H1 (cell line): ENCODE measurements at regions not wholly inside any gene's neighbourhood (a gene's known extent, or its start where the extent isn't known, plus 50 kb on each side); places are given as distances from the start of the nearest gene placed in this dataset.

Experiments used
- CTCF ChIA-PET: fragments of 300-600 bp; sonication (Branson Sonifier 250); formaldehyde crosslinking; loops from one replicate; lab custom pipeline; 2021; ENCODE audit not compliant: partially characterized antibody; lab: Charles Lee
- POLR2A ChIA-PET: fragments of 300-600 bp; sonication (Branson Sonifier 250); formaldehyde crosslinking; loops from one replicate; lab custom pipeline; 2021; ENCODE audit warnings: inconsistent platforms; ENCODE audit not compliant: partially characterized antibody; lab: Charles Lee
- DNase-seq, 2 experiments: peaks; one replicate each; pipeline versions ENCODE4 v3.0.0 to v3.0.0-alpha.2; 2010 to 2022; ENCODE audit warnings: low spot score in 2 of 2, low read depth in 1 of 2, mixed read lengths in 1 of 2
- FAIRE-seq: peaks from 2 replicates; lab custom pipeline; 2011; peaks lifted over from hg19 to GRCh38; lab: Jason Lieb, UNC
- H2AFZ ChIP-seq: 2 replicates; pipeline ENCODE4 v1.8.1; 2012; ENCODE audit warnings: low read length, inconsistent platforms
- H2AK5ac ChIP-seq: 2 replicates; pipeline ENCODE4 v1.6.1; 2013; ENCODE audit warnings: low read depth, low read length
- H2BK120ac ChIP-seq: replicated peaks from 2 replicates; pipeline ENCODE3; 2013; ENCODE audit warnings: low read depth, low read length, inconsistent platforms
- H2BK12ac ChIP-seq: 2 replicates; pipeline ENCODE4 v1.6.1; 2013; ENCODE audit warnings: low read depth, low read length
- H2BK15ac ChIP-seq: 2 replicates; pipeline ENCODE4 v1.6.1; 2013; ENCODE audit warnings: low read length
- H2BK20ac ChIP-seq: 2 replicates; pipeline ENCODE4 v1.6.1; 2013; ENCODE audit warnings: low read length
- H2BK5ac ChIP-seq: 2 replicates; pipeline ENCODE4 v1.6.1; 2013; ENCODE audit warnings: low read depth, low read length
- H3K14ac ChIP-seq: 2 replicates; pipeline ENCODE4 v1.6.1; 2013; ENCODE audit warnings: inconsistent platforms; ENCODE audit not compliant: insufficient read length
- H3K18ac ChIP-seq: 2 replicates; pipeline ENCODE4 v1.6.1; 2013; ENCODE audit warnings: low read length; ENCODE audit errors: extremely low read depth
- H3K23ac ChIP-seq: 2 replicates; pipeline ENCODE4 v1.6.1; 2013; ENCODE audit warnings: inconsistent platforms; ENCODE audit not compliant: insufficient read length
- H3K23me2 ChIP-seq: 2 replicates; pipeline ENCODE4 v1.6.1; 2013; ENCODE audit warnings: low read depth, low read length
- H3K27ac ChIP-seq: 2 replicates; pipeline ENCODE4 v1.6.1; 2011; ENCODE audit warnings: low read depth, low read length, inconsistent platforms
- H3K27me3 ChIP-seq, 4 experiments: replicated peaks in 1 of 4; 1 replicate in 1 of 4; 2 replicates in 3 of 4; pipeline versions ENCODE4 v1.6.1 to v1.8.1; 2011 to 2013; ENCODE audit warnings: low read length in 3 of 4, mild to moderate bottlenecking in 3 of 4, inconsistent platforms in 2 of 4, mixed read lengths in 2 of 4, moderate library complexity in 1 of 4; ENCODE audit not compliant: control insufficient read depth in 3 of 4, insufficient read depth in 3 of 4; ENCODE audit errors: extremely low read depth in 1 of 4
- H3K36me3 ChIP-seq, 4 experiments: 2 replicates each; pipeline versions ENCODE4 v1.6.1 to v1.8.1; 2011 to 2013; ENCODE audit warnings: mild to moderate bottlenecking in 4 of 4, low read length in 3 of 4, moderate library complexity in 2 of 4, control low read depth in 1 of 4, inconsistent platforms in 1 of 4; ENCODE audit not compliant: insufficient read depth in 4 of 4, control insufficient read depth in 2 of 4
- H3K4ac ChIP-seq: replicated peaks from 2 replicates; pipeline ENCODE3; 2013; ENCODE audit warnings: low read length, low read depth, mixed read lengths, inconsistent platforms; ENCODE audit not compliant: insufficient read length
- H3K4me1 ChIP-seq, 4 experiments: replicated peaks in 1 of 4; 1 replicate in 1 of 4; 2 replicates in 3 of 4; pipeline versions ENCODE4 v1.6.1 to v1.8.1; 2011 to 2013; ENCODE audit warnings: low read length in 3 of 4, inconsistent platforms in 2 of 4, mixed read lengths in 1 of 4; ENCODE audit not compliant: insufficient read depth in 4 of 4, control insufficient read depth in 3 of 4
- H3K4me2 ChIP-seq, 2 experiments: 2 replicates each; pipeline versions ENCODE4 v1.6.1 to v1.8.1; 2011 to 2013; ENCODE audit warnings: low read depth in 2 of 2, low read length in 2 of 2, control low read depth in 1 of 2, inconsistent platforms in 1 of 2, mild to moderate bottlenecking in 1 of 2; ENCODE audit not compliant: insufficient read depth in 1 of 2
- H3K4me3 ChIP-seq, 4 experiments: fragments of 200-600, 300-600 bp in 1 of 4; sonication (generic), shearing (Covaris generic), sonication (Bioruptor Twin) in 1 of 4; 2 replicates each; pipeline versions ENCODE4 v1.5.1 to v1.8.1; 2011 to 2016; ENCODE audit warnings: low read length in 4 of 4, low read depth in 3 of 4, control low read depth in 2 of 4, inconsistent platforms in 2 of 4, mild to moderate bottlenecking in 2 of 4, mixed read lengths in 1 of 4, moderate library complexity in 1 of 4; ENCODE audit not compliant: insufficient read depth in 2 of 4; ENCODE audit errors: extremely low read depth in 1 of 4
- H3K56ac ChIP-seq: replicated peaks from 2 replicates; pipeline ENCODE3; 2013; ENCODE audit warnings: low read depth, mild to moderate bottlenecking, mixed read lengths, low read length, inconsistent platforms; ENCODE audit not compliant: insufficient read length
- H3K79me1 ChIP-seq: 2 replicates; pipeline ENCODE4 v1.6.1; 2013; ENCODE audit warnings: low read depth, low read length, control low read depth
- H3K79me2 ChIP-seq, 2 experiments: 2 replicates each; pipeline versions ENCODE4 v1.6.1 to v1.8.1; 2012 to 2013; ENCODE audit warnings: low read length in 2 of 2, mild to moderate bottlenecking in 2 of 2, inconsistent platforms in 1 of 2; ENCODE audit not compliant: insufficient read depth in 2 of 2, control insufficient read depth in 1 of 2
- H3K9ac ChIP-seq, 4 experiments: replicated peaks in 1 of 4; 1 replicate in 1 of 4; 2 replicates in 3 of 4; pipeline versions ENCODE4 v1.6.1 to v1.8.1; 2011 to 2013; ENCODE audit warnings: low read depth in 3 of 4, low read length in 3 of 4, control low read depth in 2 of 4, mild to moderate bottlenecking in 2 of 4, moderate library complexity in 2 of 4, inconsistent platforms in 1 of 4; ENCODE audit errors: extremely low read depth in 1 of 4
- H3K9me3 ChIP-seq, 2 experiments: 2 replicates each; pipeline versions ENCODE4 v1.6.1 to v1.8.1; 2012 to 2013; ENCODE audit warnings: mild to moderate bottlenecking in 2 of 2, moderate library complexity in 2 of 2, control low read depth in 1 of 2, inconsistent platforms in 1 of 2, low read depth in 1 of 2, low read length in 1 of 2, mixed read lengths in 1 of 2; ENCODE audit not compliant: insufficient read depth in 2 of 2
- H4K20me1 ChIP-seq, 2 experiments: replicated peaks in 1 of 2; 2 replicates each; pipeline versions ENCODE3 to v1.8.1; 2011 to 2013; ENCODE audit warnings: inconsistent platforms in 2 of 2, low read length in 2 of 2, mild to moderate bottlenecking in 1 of 2; ENCODE audit not compliant: insufficient read depth in 2 of 2, control insufficient read depth in 1 of 2
- H4K5ac ChIP-seq: 2 replicates; pipeline ENCODE4 v1.6.1; 2013; ENCODE audit warnings: low read length, low read depth, mixed read lengths, inconsistent platforms; ENCODE audit not compliant: insufficient read length
- H4K8ac ChIP-seq: 2 replicates; pipeline ENCODE4 v1.8.0; 2013; ENCODE audit warnings: mild to moderate bottlenecking, moderate library complexity, low read length, inconsistent platforms; ENCODE audit not compliant: insufficient read depth; ENCODE audit errors: extremely low read depth
- H4K91ac ChIP-seq: replicated peaks from 2 replicates; pipeline ENCODE3; 2013; ENCODE audit warnings: low read length, mixed read lengths, inconsistent platforms; ENCODE audit not compliant: insufficient read length
- ASH2L ChIP-seq: fragments of 200-600, 300-600 bp; sonication (generic); IDR thresholded peaks from one replicate; pipeline ENCODE4 v1.7.1; 2017; ENCODE audit warnings: low read length
- CBX5 ChIP-seq: fragments of 300-800, 300-1000 bp; sonication (generic); IDR thresholded peaks from 2 replicates; pipeline ENCODE4 v1.7.1; 2016; ENCODE audit warnings: antibody characterized with exemption, low read length, low read depth
- CBX8 ChIP-seq: fragments of 300-800, 300-1000 bp; sonication (generic); IDR thresholded peaks from 2 replicates; pipeline ENCODE4 v1.7.1; 2016; ENCODE audit warnings: low read depth, low read length, borderline replicate concordance
- EP300 ChIP-seq, 2 experiments: IDR thresholded peaks; 1 replicate in 1 of 2; 2 replicates in 1 of 2; pipeline ENCODE4 v1.6.1; 2011 to 2012; ENCODE audit warnings: low read depth in 2 of 2, low read length in 2 of 2, mild to moderate bottlenecking in 2 of 2, borderline replicate concordance in 1 of 2, inconsistent platforms in 1 of 2, moderate library complexity in 1 of 2
- KDM1A ChIP-seq: fragments of 200-600, 300-600 bp; sonication (generic); IDR thresholded peaks from 2 replicates; pipeline ENCODE4 v1.7.1; 2016; ENCODE audit warnings: mild to moderate bottlenecking, low read length, borderline replicate concordance
- NRF1 ChIP-seq: IDR thresholded peaks from 2 replicates; pipeline ENCODE4 v1.6.1; 2011; ENCODE audit warnings: mild to moderate bottlenecking, low read depth, low read length, improper control_type of control experiment
- SAP30 ChIP-seq: fragments of 300-600 bp; sonication (generic); IDR thresholded peaks from 2 replicates; pipeline ENCODE4 v1.7.1; 2012; ENCODE audit warnings: low read length, moderate library complexity, mild to moderate bottlenecking, inconsistent platforms; ENCODE audit not compliant: insufficient read depth, insufficient replicate concordance
- SIN3A ChIP-seq, 2 experiments: IDR thresholded peaks in 1 of 2; conservative IDR thresholded peaks in 1 of 2; 2 replicates each; pipeline ENCODE4 v1.6.1; 2011 to 2012; ENCODE audit warnings: low read length in 2 of 2, improper control_type of control experiment in 1 of 2, low read depth in 1 of 2, mild to moderate bottlenecking in 1 of 2
- SIRT6 ChIP-seq: IDR thresholded peaks from one replicate; pipeline ENCODE4 v1.7.1; 2012; ENCODE audit warnings: low read length, inconsistent platforms
- SIX5 ChIP-seq: IDR thresholded peaks from 2 replicates; pipeline ENCODE4 v1.6.1; 2011; ENCODE audit warnings: mild to moderate bottlenecking, low read depth, low read length
- TEAD4 ChIP-seq: IDR thresholded peaks from 2 replicates; pipeline ENCODE4 v1.6.1; 2012; ENCODE audit warnings: low read depth, low read length, inconsistent platforms, mixed read lengths
- WGBS, 2 experiments: shearing (Covaris generic) in 1 of 2; methylation state at CpG; one replicate each; pipeline versions ENCODE4 v1.1.6 to v1.1.7; 2013 to 2015; ENCODE audit warnings: low lambda C conversion rate in 2 of 2, mixed read lengths in 2 of 2, inconsistent platforms in 1 of 2, low coverage in 1 of 2, missing lambda C conversion rate in 1 of 2; ENCODE audit not compliant: insufficient replicate concordance in 2 of 2, insufficient coverage in 1 of 2, insufficient read length in 1 of 2; ENCODE audit errors: extremely low coverage in 1 of 2, missing lambda C conversion rate in 1 of 2; 5-methylcytosine and 5-hydroxymethylcytosine counted together
- TF ChIP-seq, protein P1 (sequence below), 3 experiments: IDR thresholded peaks; 1 replicate in 2 of 3; 2 replicates in 1 of 3; pipeline versions ENCODE4 v1.5.1 to v1.6.1; 2011; ENCODE audit warnings: low read length in 3 of 3, mild to moderate bottlenecking in 3 of 3, inconsistent platforms in 2 of 3, low read depth in 1 of 3, moderate library complexity in 1 of 3; ENCODE audit not compliant: insufficient read depth in 1 of 3; ENCODE audit errors: control extremely low read depth in 1 of 3

DNA sequence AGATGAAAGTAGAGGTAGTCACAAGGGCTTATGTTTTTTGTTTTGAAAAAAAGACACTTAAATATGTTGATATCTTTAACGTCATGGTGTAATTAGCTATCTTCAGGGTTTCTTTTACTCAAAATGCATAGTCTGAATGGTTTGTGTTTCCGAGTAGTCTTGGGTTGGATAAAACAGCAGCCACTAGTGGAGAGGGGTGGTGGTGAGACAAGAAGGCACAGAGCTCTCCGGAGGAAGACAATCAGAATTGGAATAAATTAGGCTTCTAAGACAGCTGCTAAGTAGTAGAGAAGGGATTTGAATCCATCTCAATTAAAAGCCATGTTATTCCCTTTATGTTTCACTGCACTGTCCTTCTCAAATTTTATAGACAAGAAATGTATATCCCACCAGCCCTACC, 240.4 kb upstream of the VEGFC start:
- Histone ChIP-seq H2BK15ac (no peak overlapping the region), H3K4me1 (no peaks in the 10 kb centered on the region), H3K9me3 (no peaks in the 10 kb centered on the region), H3K4me3 (no peak overlapping the region), H3K79me2 (no peaks in the 10 kb centered on the region), H2AFZ (no peak overlapping the region), H2BK12ac (no peak overlapping the region), H2BK5ac (no peak overlapping the region), H4K20me1 (no peaks in the 10 kb centered on the region), H3K4me2 (no peak overlapping the region), H3K27me3 (no peaks in the 10 kb centered on the region), H3K23ac (no peak overlapping the region), H3K9ac (no peak overlapping the region), H3K79me1 (no peaks in the 10 kb centered on the region), H3K36me3 (no peaks in the 10 kb centered on the region), H3K23me2 (no peaks in the 10 kb centered on the region), H3K56ac (no peak overlapping the region), H4K91ac (no peak overlapping the region), H3K18ac (no peak overlapping the region), H2BK20ac (no peak overlapping the region), H3K14ac (no peak overlapping the region), H3K27ac (no peak overlapping the region), H3K4ac (no peak overlapping the region), H4K5ac (no peak overlapping the region), H2AK5ac (no peak overlapping the region), H2BK120ac (no peak overlapping the region), H4K8ac (no peak overlapping the region)
- POLR2A ChIA-PET, result no interaction called here
- no peak for FAIRE-seq
- CTCF ChIA-PET, result interaction anchor here (0.6 to 2.5 kb wide), 20 partner anchors 8 to 683 kb away, joined by 3 to 13 read pairs (median 4); no protein-coding TSS in a partner anchor
- no peak for DNase-seq
- WGBS, 2 experiments, result 74% methylated on average over 3 of the region's 3 CpGs; no CpG with 5 or more reads in 1 of the 2 experiments
- TF ChIP-seq, protein P1, sequence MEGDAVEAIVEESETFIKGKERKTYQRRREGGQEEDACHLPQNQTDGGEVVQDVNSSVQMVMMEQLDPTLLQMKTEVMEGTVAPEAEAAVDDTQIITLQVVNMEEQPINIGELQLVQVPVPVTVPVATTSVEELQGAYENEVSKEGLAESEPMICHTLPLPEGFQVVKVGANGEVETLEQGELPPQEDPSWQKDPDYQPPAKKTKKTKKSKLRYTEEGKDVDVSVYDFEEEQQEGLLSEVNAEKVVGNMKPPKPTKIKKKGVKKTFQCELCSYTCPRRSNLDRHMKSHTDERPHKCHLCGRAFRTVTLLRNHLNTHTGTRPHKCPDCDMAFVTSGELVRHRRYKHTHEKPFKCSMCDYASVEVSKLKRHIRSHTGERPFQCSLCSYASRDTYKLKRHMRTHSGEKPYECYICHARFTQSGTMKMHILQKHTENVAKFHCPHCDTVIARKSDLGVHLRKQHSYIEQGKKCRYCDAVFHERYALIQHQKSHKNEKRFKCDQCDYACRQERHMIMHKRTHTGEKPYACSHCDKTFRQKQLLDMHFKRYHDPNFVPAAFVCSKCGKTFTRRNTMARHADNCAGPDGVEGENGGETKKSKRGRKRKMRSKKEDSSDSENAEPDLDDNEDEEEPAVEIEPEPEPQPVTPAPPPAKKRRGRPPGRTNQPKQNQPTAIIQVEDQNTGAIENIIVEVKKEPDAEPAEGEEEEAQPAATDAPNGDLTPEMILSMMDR (IDR thresholded peaks at IDR 0.05; ENCODE audit: control extremely low read depth in 1 of 3, insufficient read depth in 1 of 3, low read depth in 1 of 3, low read length in 3 of 3), result peak in 2 of 3 experiments; percentile 32 to 44; a peak in 2 of 4 replicates
- no peak for TF ChIP-seq ASH2L
- TF ChIP-seq SIRT6, result no peak
- TF ChIP-seq TEAD4, result no peak
- TF ChIP-seq SAP30, result no peak
- no peak for TF ChIP-seq EP300 (IDR thresholded peaks at IDR 0.05; ENCODE audit: borderline replicate concordance in 1 of 2, low read depth in 2 of 2, low read length in 2 of 2)
- TF ChIP-seq CBX5, result no peak
- TF ChIP-seq NRF1, result no peak
- TF ChIP-seq CBX8, result no peak
- no peak for TF ChIP-seq SIX5
- TF ChIP-seq SIN3A (conservative IDR thresholded peaks at IDR 0.05 in 1 of 2, IDR thresholded peaks at IDR 0.05 in 1 of 2; ENCODE audit: low read depth in 1 of 2, low read length in 2 of 2), result no peak
- no peak for TF ChIP-seq KDM1A
